ENCODE measurements at regions not wholly inside any gene's neighbourhood (a gene's known extent, or its start where the extent isn't known, plus 50 kb on each side); places are given as distances from the start of the nearest gene placed in this dataset.

DNA sequence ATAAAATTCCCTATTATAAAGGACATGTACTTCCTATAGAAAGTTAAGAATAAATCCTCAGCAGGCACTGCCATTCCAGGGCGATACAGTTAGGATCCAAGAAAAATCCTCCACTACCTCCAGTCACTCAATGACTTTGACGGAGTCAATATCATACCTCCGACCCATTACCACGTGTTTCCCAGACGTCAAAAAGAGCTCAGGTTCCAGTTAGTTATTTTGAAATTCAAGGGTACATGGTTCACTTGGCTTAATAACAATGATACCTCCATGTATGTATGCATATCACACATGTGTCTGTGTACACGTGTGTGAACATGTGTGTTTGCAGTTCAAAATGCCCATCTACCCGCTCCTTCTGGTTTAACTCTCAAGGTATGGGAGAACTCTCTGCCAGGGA lies 189.2 kb downstream of the SHANK2 start:
- no peak overlapping the region for H3K27ac Mint-ChIP-seq
- H3K4me3 Mint-ChIP-seq: no peak overlapping the region
- no peaks in the 10 kb centered on the region for H3K27me3 Mint-ChIP-seq
- peaks cover 4% of the 10 kb centered on the region for H3K36me3 Mint-ChIP-seq
- no peak for TF ChIP-seq CTCF (conservative IDR thresholded peaks at IDR 0.05)
- DNase-seq (ENCODE audit: extremely low spot score, unreplicated experiment): no peak
- peaks cover 8% of the 10 kb centered on the region for H3K4me1 Mint-ChIP-seq (ENCODE audit: unreplicated experiment)
- no peaks in the 10 kb centered on the region for H3K9me3 Mint-ChIP-seq

DNA sequence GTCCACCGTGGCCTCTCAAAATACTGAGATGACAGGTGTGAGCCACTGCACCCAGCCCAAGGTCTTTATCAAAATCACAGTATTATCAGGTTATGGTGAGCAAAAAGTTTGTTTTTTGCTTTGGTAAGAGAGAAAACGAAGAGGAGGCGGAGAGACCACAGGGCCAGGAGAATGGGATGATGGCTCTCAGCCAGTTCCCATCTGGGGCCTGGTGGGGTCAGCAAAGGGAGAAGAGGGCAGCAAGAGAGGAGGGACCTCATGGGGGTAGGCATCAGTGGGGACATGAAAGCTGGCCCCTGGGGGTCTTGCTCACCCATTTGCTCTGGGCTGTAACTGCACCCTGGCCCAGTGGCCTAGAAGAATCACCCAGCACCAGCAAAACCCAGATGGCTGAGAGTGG lies 190.2 kb downstream of the SHANK2 start:
- H3K4me1 Mint-ChIP-seq (ENCODE audit: unreplicated experiment): peaks cover 8% of the 10 kb centered on the region
- TF ChIP-seq CTCF (conservative IDR thresholded peaks at IDR 0.05): no peak
- no peak for DNase-seq (ENCODE audit: extremely low spot score, unreplicated experiment)
- H3K27me3 Mint-ChIP-seq: no peaks in the 10 kb centered on the region
- H3K27ac Mint-ChIP-seq: no peak overlapping the region
- H3K9me3 Mint-ChIP-seq: no peaks in the 10 kb centered on the region
- H3K4me3 Mint-ChIP-seq: no peak overlapping the region
- peaks cover 4% of the 10 kb centered on the region for H3K36me3 Mint-ChIP-seq

DNA sequence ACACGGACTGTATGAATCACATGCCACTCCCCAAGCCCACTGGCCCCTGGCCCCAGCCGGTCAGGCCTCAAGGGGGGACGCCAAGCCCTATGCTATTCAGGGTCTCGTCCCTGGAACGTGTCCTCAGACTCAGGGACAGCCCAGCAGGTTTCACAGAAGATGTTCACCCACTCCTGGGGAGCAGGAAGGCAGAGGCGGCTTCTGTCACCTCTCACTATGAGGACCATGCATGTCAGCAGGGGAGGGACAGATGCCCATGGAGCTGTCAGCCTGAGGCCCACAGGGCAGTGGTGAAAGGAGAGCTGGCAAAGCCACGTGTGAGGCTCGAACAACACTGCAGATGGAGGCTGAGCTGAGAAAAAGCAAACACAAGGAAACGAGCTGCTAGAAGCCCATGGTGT lies 192.0 kb downstream of the SHANK2 start:
- Mint-ChIP-seq H3K4me3 (no peak overlapping the region), H3K27me3 (no peaks in the 10 kb centered on the region), H3K27ac (no peak overlapping the region), H3K36me3 (peaks cover 4% of the 10 kb centered on the region), H3K9me3 (no peaks in the 10 kb centered on the region), H3K4me1 (ENCODE audit: unreplicated experiment) (peaks cover 8% of the 10 kb centered on the region)
- no peak for TF ChIP-seq CTCF (conservative IDR thresholded peaks at IDR 0.05)
- DNase-seq (ENCODE audit: extremely low spot score, unreplicated experiment): no peak

- H3K36me3 Mint-ChIP-seq: peaks cover 4% of the 10 kb centered on the region
- peaks cover under 1% of the 10 kb centered on the region for H3K4me1 Mint-ChIP-seq (ENCODE audit: unreplicated experiment)
- H3K9me3 Mint-ChIP-seq: no peaks in the 10 kb centered on the region
Observed at GRCh38 chr11:71059662-71060061, 192.7 kb downstream of the SHANK2 start.

DNA sequence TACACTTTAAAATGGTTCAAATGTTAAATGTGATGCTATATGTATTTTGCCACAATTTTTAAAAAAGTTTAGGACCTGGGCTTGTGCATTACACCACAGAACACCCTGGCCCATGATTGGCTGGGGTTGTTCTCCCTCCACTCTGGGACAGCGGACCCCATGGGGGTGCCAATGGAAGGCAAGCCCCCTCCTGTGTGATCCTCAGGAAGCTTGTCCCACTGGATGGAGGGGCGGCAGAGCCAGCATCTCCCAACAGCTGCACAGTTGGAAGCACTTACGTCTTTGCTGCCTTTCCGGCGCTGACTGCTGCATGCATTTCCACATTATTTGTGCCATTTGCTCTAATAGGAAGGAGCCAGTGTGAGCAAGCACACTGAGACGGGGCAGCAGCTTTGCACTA lies 196.5 kb downstream of the SHANK2 start:
- no peak for TF ChIP-seq CTCF (conservative IDR thresholded peaks at IDR 0.05)
- H3K27me3 Mint-ChIP-seq: no peaks in the 10 kb centered on the region
- no peaks in the 10 kb centered on the region for H3K9me3 Mint-ChIP-seq
- DNase-seq (ENCODE audit: extremely low spot score, unreplicated experiment): no peak
- H3K36me3 Mint-ChIP-seq: peaks cover 4% of the 10 kb centered on the region
- H3K4me1 Mint-ChIP-seq (ENCODE audit: unreplicated experiment): no peaks in the 10 kb centered on the region
- H3K4me3 Mint-ChIP-seq: no peak overlapping the region
- no peak overlapping the region for H3K27ac Mint-ChIP-seq

More at GRCh38 chr11:71059662-71060061, 192.7 kb downstream of the SHANK2 start:
- no peak for DNase-seq (ENCODE audit: extremely low spot score, unreplicated experiment)
- H3K4me3 Mint-ChIP-seq: no peak overlapping the region
- no peaks in the 10 kb centered on the region for H3K27me3 Mint-ChIP-seq
- no peak for TF ChIP-seq CTCF (conservative IDR thresholded peaks at IDR 0.05)
- no peak overlapping the region for H3K27ac Mint-ChIP-seq
